ENCODE measurements at regions not wholly inside any gene's neighbourhood (a gene's known extent, or its start where the extent isn't known, plus 50 kb on each side); places are given as distances from the start of the nearest gene placed in this dataset.

DNA sequence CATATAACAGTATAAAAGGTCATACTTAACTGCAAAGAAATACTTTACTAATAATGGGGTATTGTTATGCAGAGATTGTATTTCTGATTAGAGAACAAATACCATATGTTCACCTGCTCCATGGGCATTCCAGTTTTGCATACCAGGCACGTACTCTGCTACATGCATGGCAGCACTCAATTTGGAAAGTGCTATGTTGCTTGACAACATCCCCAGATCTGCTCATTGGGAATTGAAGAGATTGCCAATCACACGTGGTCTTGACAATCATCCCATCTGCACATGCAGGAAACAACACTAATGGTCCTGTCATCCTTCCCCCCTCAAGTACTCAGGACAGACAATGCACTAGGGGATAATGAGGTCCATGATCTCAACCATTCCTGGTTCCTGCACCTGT lies 63.4 kb upstream of the PDE4B start:
- H3K4me2 ChIP-seq (ENCODE audit: low read depth, low read length), result no peak overlapping the region
- no peaks in the 10 kb centered on the region for H3K27me3 ChIP-seq (replicated peaks; ENCODE audit: insufficient read depth, low read length)
- no peaks in the 10 kb centered on the region for H3F3A ChIP-seq (ENCODE audit: insufficient read depth, low read length)
- no peak for DNase-seq
- no peak overlapping the region for H3K27ac ChIP-seq (ENCODE audit: low read length)
- H3K9ac ChIP-seq (ENCODE audit: low read length), result no peak overlapping the region
- H2AFZ ChIP-seq (ENCODE audit: low read length), result no peak overlapping the region
- no peaks in the 10 kb centered on the region for H3K79me2 ChIP-seq (ENCODE audit: low read length)
- no peak for TF ChIP-seq EZH2 (optimal IDR thresholded peaks at IDR 0.05; ENCODE audit: low read depth, low read length)
- no peak for TF ChIP-seq EZH2phosphoT487 (IDR thresholded peaks at IDR 0.05; ENCODE audit: low read length)
- TF ChIP-seq, protein P1, sequence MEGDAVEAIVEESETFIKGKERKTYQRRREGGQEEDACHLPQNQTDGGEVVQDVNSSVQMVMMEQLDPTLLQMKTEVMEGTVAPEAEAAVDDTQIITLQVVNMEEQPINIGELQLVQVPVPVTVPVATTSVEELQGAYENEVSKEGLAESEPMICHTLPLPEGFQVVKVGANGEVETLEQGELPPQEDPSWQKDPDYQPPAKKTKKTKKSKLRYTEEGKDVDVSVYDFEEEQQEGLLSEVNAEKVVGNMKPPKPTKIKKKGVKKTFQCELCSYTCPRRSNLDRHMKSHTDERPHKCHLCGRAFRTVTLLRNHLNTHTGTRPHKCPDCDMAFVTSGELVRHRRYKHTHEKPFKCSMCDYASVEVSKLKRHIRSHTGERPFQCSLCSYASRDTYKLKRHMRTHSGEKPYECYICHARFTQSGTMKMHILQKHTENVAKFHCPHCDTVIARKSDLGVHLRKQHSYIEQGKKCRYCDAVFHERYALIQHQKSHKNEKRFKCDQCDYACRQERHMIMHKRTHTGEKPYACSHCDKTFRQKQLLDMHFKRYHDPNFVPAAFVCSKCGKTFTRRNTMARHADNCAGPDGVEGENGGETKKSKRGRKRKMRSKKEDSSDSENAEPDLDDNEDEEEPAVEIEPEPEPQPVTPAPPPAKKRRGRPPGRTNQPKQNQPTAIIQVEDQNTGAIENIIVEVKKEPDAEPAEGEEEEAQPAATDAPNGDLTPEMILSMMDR (IDR thresholded peaks at IDR 0.05; ENCODE audit: low read length), result no peak
- no peak overlapping the region for H3K4me3 ChIP-seq (ENCODE audit: low read length)
- no peaks in the 10 kb centered on the region for H3K9me3 ChIP-seq (replicated peaks; ENCODE audit: insufficient read depth, low read length)
- no peaks in the 10 kb centered on the region for H3K9me2 ChIP-seq (replicated peaks; ENCODE audit: insufficient read depth, low read length)
- no peaks in the 10 kb centered on the region for H3K4me1 ChIP-seq (ENCODE audit: low read length)
- no peaks in the 10 kb centered on the region; the same call in 1 of the 2 replicates for H4K20me1 ChIP-seq (ENCODE audit: insufficient read depth, low read length)
- no peaks in the 10 kb centered on the region for H3K36me3 ChIP-seq (replicated peaks; ENCODE audit: insufficient read depth, low read length)

GRCh38 chr1:65734979-65735378 lies 57.7 kb upstream of the PDE4B start:
- DNase-seq, result no peak
- H3K36me3 ChIP-seq (replicated peaks; ENCODE audit: insufficient read depth, low read length), result no peaks in the 10 kb centered on the region
- no peak overlapping the region for H3K9ac ChIP-seq (ENCODE audit: low read length)
- H4K20me1 ChIP-seq (ENCODE audit: insufficient read depth, low read length), result no peaks in the 10 kb centered on the region; the same call in 1 of the 2 replicates
- H3K79me2 ChIP-seq (ENCODE audit: low read length), result no peaks in the 10 kb centered on the region
- no peak overlapping the region for H3K4me2 ChIP-seq (ENCODE audit: low read depth, low read length)
- no peak overlapping the region for H3K4me3 ChIP-seq (ENCODE audit: low read length)
- H3K9me3 ChIP-seq (replicated peaks; ENCODE audit: insufficient read depth, low read length), result no peaks in the 10 kb centered on the region
- TF ChIP-seq, protein P1 (IDR thresholded peaks at IDR 0.05; ENCODE audit: low read length), result no peak
- H3K4me1 ChIP-seq (ENCODE audit: low read length), result no peaks in the 10 kb centered on the region
- no peaks in the 10 kb centered on the region for H3K27me3 ChIP-seq (replicated peaks; ENCODE audit: insufficient read depth, low read length)
- no peaks in the 10 kb centered on the region for H3F3A ChIP-seq (ENCODE audit: insufficient read depth, low read length)
- H2AFZ ChIP-seq (ENCODE audit: low read length), result no peak overlapping the region
- H3K9me2 ChIP-seq (replicated peaks; ENCODE audit: insufficient read depth, low read length), result no peaks in the 10 kb centered on the region
- H3K27ac ChIP-seq (ENCODE audit: low read length), result no peak overlapping the region

GRCh38 chr1:65741993-65742392 lies 50.7 kb upstream of the PDE4B start:
- no peaks in the 10 kb centered on the region for H3K27me3 ChIP-seq (replicated peaks; ENCODE audit: insufficient read depth, low read length)
- no peak overlapping the region for H3K9ac ChIP-seq (ENCODE audit: low read length)
- H3F3A ChIP-seq (ENCODE audit: insufficient read depth, low read length), result no peaks in the 10 kb centered on the region
- no peak overlapping the region for H3K4me3 ChIP-seq (ENCODE audit: low read length)
- H4K20me1 ChIP-seq (ENCODE audit: insufficient read depth, low read length), result no peaks in the 10 kb centered on the region
- no peaks in the 10 kb centered on the region for H3K79me2 ChIP-seq (ENCODE audit: low read length)
- H3K36me3 ChIP-seq (replicated peaks; ENCODE audit: insufficient read depth, low read length), result no peaks in the 10 kb centered on the region
- no peak overlapping the region for H3K27ac ChIP-seq (ENCODE audit: low read length)
- DNase-seq, result no peak
- H3K9me3 ChIP-seq (replicated peaks; ENCODE audit: insufficient read depth, low read length), result no peaks in the 10 kb centered on the region
- H3K4me2 ChIP-seq (ENCODE audit: low read depth, low read length), result no peak overlapping the region
- no peaks in the 10 kb centered on the region for H3K9me2 ChIP-seq (replicated peaks; ENCODE audit: insufficient read depth, low read length)
- H3K4me1 ChIP-seq (ENCODE audit: low read length), result no peaks in the 10 kb centered on the region
- TF ChIP-seq, protein P1 (IDR thresholded peaks at IDR 0.05; ENCODE audit: low read length), result no peak
- TF ChIP-seq EZH2 (optimal IDR thresholded peaks at IDR 0.05; ENCODE audit: low read depth, low read length) (no peak), EZH2phosphoT487 (IDR thresholded peaks at IDR 0.05; ENCODE audit: low read length) (no peak)
- H2AFZ ChIP-seq (ENCODE audit: low read length), result no peak overlapping the region

Data from MM.1S (cell line).